SK-N-MC (cell line): ENCODE measurements at regions not wholly inside any gene's neighbourhood (a gene's known extent, or its start where the extent isn't known, plus 50 kb on each side); places are given as distances from the start of the nearest gene placed in this dataset.

Experiments
- EZH2 ChIP-seq: fragments of 200-600 bp; sonication (generic); IDR thresholded peaks from one replicate; pipeline ENCODE4 v1.6.1; 2017; ENCODE audit warnings: antibody characterized with exemption
- POLR2AphosphoS5 ChIP-seq: IDR thresholded peaks from 2 replicates; pipeline ENCODE4 v1.6.1; 2012; ENCODE audit warnings: mild to moderate bottlenecking, low read depth, low read length, borderline replicate concordance

DNA sequence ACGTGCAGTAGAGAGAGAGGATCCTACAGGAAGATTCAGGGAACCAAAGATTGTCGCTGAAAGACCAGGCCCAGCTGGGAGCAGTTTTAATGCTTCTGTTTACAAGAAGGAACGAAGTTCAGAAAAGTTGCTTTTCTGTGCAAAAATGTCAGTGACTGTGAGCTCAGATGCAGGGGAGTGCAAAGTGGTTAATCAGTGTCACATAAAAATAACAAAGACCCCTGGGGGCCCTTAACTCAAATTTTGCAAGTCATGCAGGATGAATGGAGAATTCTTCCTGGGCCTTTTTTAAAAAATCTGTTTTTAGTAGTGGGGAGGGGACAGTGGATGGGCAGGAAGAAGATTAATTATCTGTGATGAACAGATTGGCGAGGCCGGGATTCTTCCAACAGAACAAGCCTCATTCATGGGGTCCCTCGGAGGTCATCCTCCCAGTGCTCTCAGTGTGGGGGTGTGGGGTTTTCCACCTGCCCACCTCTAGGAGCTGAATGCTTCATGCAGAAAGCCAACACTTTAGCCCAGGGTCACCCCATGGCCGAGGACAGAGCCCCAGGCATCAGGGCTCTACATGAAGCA, 167.2 kb downstream of the UQCRFS1 start:
- TF ChIP-seq POLR2AphosphoS5 (no peak), EZH2 (no peak)
